Endothelial cell of umbilical vein (primary cell): ENCODE measurements at regions not wholly inside any gene's neighbourhood (a gene's known extent, or its start where the extent isn't known, plus 50 kb on each side); places are given as distances from the start of the nearest gene placed in this dataset.

ENCODE experiments used
- BruUV-seq: library from RNA; stranded (reverse); fragments of 400-500 nt; replicated peaks from 2 replicates; lab custom pipeline; 2021; lab: Mats Ljungman, UMichigan
- CTCF ChIA-PET: fragments of 300-600, 350-600 bp; sonication (Branson Sonifier 250); formaldehyde crosslinking; loops from one replicate; lab custom pipeline; 2021; ENCODE audit warnings: antibody characterized with exemption, inconsistent platforms; lab: Charles Lee
- POLR2A ChIA-PET: fragments of 300-600, 350-600 bp; sonication (Branson Sonifier 250); formaldehyde crosslinking; loops from one replicate; lab custom pipeline; 2021; ENCODE audit warnings: antibody characterized with exemption, inconsistent platforms; lab: Charles Lee
- DNase-seq: peaks from one replicate; pipeline ENCODE4 v3.0.0-alpha.2; 2011; ENCODE audit warnings: low read depth, low spot score
- FAIRE-seq: peaks from 2 replicates; lab custom pipeline; 2011; peaks lifted over from hg19 to GRCh38; lab: Jason Lieb, UNC
- H2AFZ ChIP-seq: 2 replicates; pipeline ENCODE4 v1.6.0; 2012; ENCODE audit warnings: low read depth, low read length, control low read depth, inconsistent platforms
- H3K27ac ChIP-seq: 2 replicates; pipeline ENCODE4 v1.5.1; 2011; ENCODE audit warnings: low read depth, mild to moderate bottlenecking, control low read depth, low read length, moderate library complexity; ENCODE audit not compliant: insufficient read depth
- H3K27me3 ChIP-seq, 2 experiments: 2 replicates each; pipeline versions ENCODE4 v1.6.0 to v1.6.1; 2011; ENCODE audit warnings: low read length in 2 of 2, mixed read lengths in 1 of 2; ENCODE audit not compliant: control insufficient read depth in 2 of 2, insufficient read depth in 2 of 2
- H3K36me3 ChIP-seq, 2 experiments: 2 replicates in 1 of 2; 3 replicates in 1 of 2; pipeline ENCODE4 v1.5.1; 2011; ENCODE audit warnings: low read length in 2 of 2, mild to moderate bottlenecking in 1 of 2, moderate library complexity in 1 of 2; ENCODE audit not compliant: control insufficient read depth in 2 of 2, insufficient read depth in 2 of 2; ENCODE audit errors: extremely low read depth in 1 of 2
- H3K4me1 ChIP-seq: 3 replicates; pipeline ENCODE4 v1.5.1; 2011; ENCODE audit warnings: mild to moderate bottlenecking, low read length; ENCODE audit not compliant: control insufficient read depth, insufficient read depth; ENCODE audit errors: extremely low read depth
- H3K4me2 ChIP-seq: 2 replicates; pipeline ENCODE4 v1.6.1; 2011; ENCODE audit warnings: low read length, control low read depth, mixed read lengths; ENCODE audit not compliant: insufficient read depth
- H3K4me3 ChIP-seq, 3 experiments: fragments of 200-600 bp in 1 of 3; sonication (generic), shearing (Covaris generic) in 1 of 3; replicated peaks in 1 of 3; 2 replicates each; pipeline ENCODE4 v1.5.1; 2011 to 2016; ENCODE audit warnings: control low read depth in 3 of 3, low read length in 3 of 3, mild to moderate bottlenecking in 2 of 3, inconsistent platforms in 1 of 3, low read depth in 1 of 3, moderate library complexity in 1 of 3; ENCODE audit not compliant: insufficient read depth in 1 of 3
- H3K79me2 ChIP-seq: 2 replicates; pipeline ENCODE4 v1.6.0; 2012; ENCODE audit warnings: low read length, inconsistent platforms; ENCODE audit not compliant: control insufficient read depth, insufficient read depth
- H3K9ac ChIP-seq: replicated peaks from 2 replicates; pipeline ENCODE3; 2011; ENCODE audit warnings: low read length, control low read depth; ENCODE audit not compliant: insufficient read depth; ENCODE audit errors: extremely low read depth
- H3K9me1 ChIP-seq: replicated peaks from 3 replicates; pipeline ENCODE4 v1.6.0; 2011; ENCODE audit warnings: mild to moderate bottlenecking, low read length; ENCODE audit not compliant: control insufficient read depth, insufficient read depth; ENCODE audit errors: extremely low read depth
- H3K9me3 ChIP-seq: replicated peaks from 2 replicates; pipeline ENCODE4 v1.5.1; 2012; ENCODE audit warnings: low read length, inconsistent platforms; ENCODE audit not compliant: control insufficient read depth, insufficient read depth
- H4K20me1 ChIP-seq: replicated peaks from 2 replicates; pipeline ENCODE3; 2011; ENCODE audit warnings: mild to moderate bottlenecking, low read length; ENCODE audit not compliant: control insufficient read depth, insufficient read depth; ENCODE audit errors: extremely low read depth
- EZH2 ChIP-seq: IDR thresholded peaks from 2 replicates; pipeline ENCODE4 v1.6.1; 2012; ENCODE audit warnings: borderline replicate concordance, low read depth, mild to moderate bottlenecking, moderate library complexity, low read length, inconsistent platforms; ENCODE audit not compliant: severe bottlenecking
- FOS ChIP-seq: IDR thresholded peaks from 2 replicates; pipeline ENCODE4 v1.6.1; 2011; ENCODE audit warnings: mild to moderate bottlenecking, low read length, moderate library complexity, borderline replicate concordance; ENCODE audit not compliant: insufficient read depth
- GATA2 ChIP-seq: IDR thresholded peaks from 2 replicates; pipeline ENCODE4 v1.7.0; 2011; ENCODE audit warnings: low read depth, mild to moderate bottlenecking, moderate library complexity, mixed read lengths, low read length; ENCODE audit not compliant: insufficient read length, insufficient read depth
- JUN ChIP-seq: IDR thresholded peaks from 2 replicates; pipeline ENCODE4 v1.6.1; 2011; ENCODE audit warnings: borderline replicate concordance, low read depth; ENCODE audit not compliant: insufficient read length, insufficient read depth
- MYC ChIP-seq: IDR thresholded peaks from one replicate; pipeline ENCODE4 v1.6.1; 2011; ENCODE audit warnings: mild to moderate bottlenecking, low read depth, low read length
- POLR2A ChIP-seq: IDR thresholded peaks from 2 replicates; pipeline ENCODE4 v1.6.1; 2012; ENCODE audit warnings: low read depth, mild to moderate bottlenecking, control low read depth, low read length
- POLR2AphosphoS5 ChIP-seq: IDR thresholded peaks from 2 replicates; pipeline ENCODE4 v1.6.1; 2012; ENCODE audit warnings: low read depth, mild to moderate bottlenecking, control low read depth, low read length, moderate library complexity; ENCODE audit not compliant: insufficient read depth
- dilution Hi-C: fragments of 300-500 bp; cut with MboI; formaldehyde crosslinking; loops from one replicate; pipeline ENCODE4 v1.15.0; 2019; ENCODE audit warnings: low sequenced_read_pairs; ENCODE audit not compliant: extremely low pct_ligation_motif_present
- intact Hi-C: fragments of 100-400 bp; cut with micrococcal nuclease; formaldehyde crosslinking; loops from one replicate; pipeline ENCODE4 v1.10.0; 2022
- TF ChIP-seq, protein P1 (sequence below): IDR thresholded peaks from 2 replicates; pipeline ENCODE4 v1.6.1; 2011; ENCODE audit not compliant: insufficient read depth, insufficient read length
- TF ChIP-seq, protein P2 (sequence below), 2 donors: IDR thresholded peaks; 1 replicate in 1 of 2; 2 replicates in 1 of 2; pipeline ENCODE4 v1.5.1; 2011; ENCODE audit warnings: low read length in 2 of 2, mild to moderate bottlenecking in 2 of 2, moderate library complexity in 2 of 2, control low read depth in 1 of 2, inconsistent platforms in 1 of 2, low read depth in 1 of 2; ENCODE audit not compliant: insufficient read depth in 1 of 2; ENCODE audit errors: extremely low read depth in 1 of 2

DNA sequence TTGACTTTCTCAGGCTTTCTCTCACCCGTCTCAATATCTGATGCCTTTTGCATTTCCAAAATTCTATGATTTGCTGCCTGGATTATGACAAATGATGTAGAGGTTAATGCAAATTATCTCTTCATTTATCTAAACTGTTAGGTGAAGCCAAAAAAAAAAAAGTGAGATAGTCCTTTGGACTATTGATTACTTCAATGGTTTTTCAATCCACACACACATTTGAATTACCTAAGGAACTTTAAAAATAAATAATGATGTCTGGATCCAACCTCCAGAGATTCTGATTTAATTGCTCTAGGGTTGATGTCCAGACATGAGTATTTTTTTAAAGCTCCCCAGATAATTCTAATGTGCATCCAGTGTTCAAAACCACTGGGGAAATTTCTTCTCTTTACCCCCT, 379.4 kb downstream of the SPATA31D1 start:
- Histone ChIP-seq H3K27me3 (no peaks in the 10 kb centered on the region), H3K27ac (no peak overlapping the region), H3K4me2 (no peak overlapping the region), H3K79me2 (no peaks in the 10 kb centered on the region), H3K4me1 (no peaks in the 10 kb centered on the region), H3K4me3 (no peak overlapping the region), H3K9ac (no peak overlapping the region), H2AFZ (no peak overlapping the region), H4K20me1 (no peaks in the 10 kb centered on the region), H3K9me3 (no peaks in the 10 kb centered on the region), H3K9me1 (no peaks in the 10 kb centered on the region), H3K36me3 (no peaks in the 10 kb centered on the region)
- ChIA-PET CTCF (no interaction called here), POLR2A (no interaction called here)
- dilution Hi-C loops: no loop called here
- DNase-seq (no peak), FAIRE-seq (no peak)
- no TSS peak for BruUV-seq
- TF ChIP-seq EZH2 (no peak), GATA2 (no peak), FOS (no peak), MYC (no peak), POLR2A (no peak), POLR2AphosphoS5 (no peak), JUN (no peak)
- TF ChIP-seq, protein P1, sequence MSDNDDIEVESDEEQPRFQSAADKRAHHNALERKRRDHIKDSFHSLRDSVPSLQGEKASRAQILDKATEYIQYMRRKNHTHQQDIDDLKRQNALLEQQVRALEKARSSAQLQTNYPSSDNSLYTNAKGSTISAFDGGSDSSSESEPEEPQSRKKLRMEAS: no peak
- TF ChIP-seq, protein P2, sequence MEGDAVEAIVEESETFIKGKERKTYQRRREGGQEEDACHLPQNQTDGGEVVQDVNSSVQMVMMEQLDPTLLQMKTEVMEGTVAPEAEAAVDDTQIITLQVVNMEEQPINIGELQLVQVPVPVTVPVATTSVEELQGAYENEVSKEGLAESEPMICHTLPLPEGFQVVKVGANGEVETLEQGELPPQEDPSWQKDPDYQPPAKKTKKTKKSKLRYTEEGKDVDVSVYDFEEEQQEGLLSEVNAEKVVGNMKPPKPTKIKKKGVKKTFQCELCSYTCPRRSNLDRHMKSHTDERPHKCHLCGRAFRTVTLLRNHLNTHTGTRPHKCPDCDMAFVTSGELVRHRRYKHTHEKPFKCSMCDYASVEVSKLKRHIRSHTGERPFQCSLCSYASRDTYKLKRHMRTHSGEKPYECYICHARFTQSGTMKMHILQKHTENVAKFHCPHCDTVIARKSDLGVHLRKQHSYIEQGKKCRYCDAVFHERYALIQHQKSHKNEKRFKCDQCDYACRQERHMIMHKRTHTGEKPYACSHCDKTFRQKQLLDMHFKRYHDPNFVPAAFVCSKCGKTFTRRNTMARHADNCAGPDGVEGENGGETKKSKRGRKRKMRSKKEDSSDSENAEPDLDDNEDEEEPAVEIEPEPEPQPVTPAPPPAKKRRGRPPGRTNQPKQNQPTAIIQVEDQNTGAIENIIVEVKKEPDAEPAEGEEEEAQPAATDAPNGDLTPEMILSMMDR (IDR thresholded peaks at IDR 0.05; ENCODE audit: extremely low read depth in 1 of 2, insufficient read depth in 1 of 2, low read depth in 1 of 2, low read length in 2 of 2): no peak
- intact Hi-C loops: no loop called here
